OCI-LY7 (cell line): ENCODE measurements at regions not wholly inside any gene's neighbourhood (a gene's known extent, or its start where the extent isn't known, plus 50 kb on each side); places are given as distances from the start of the nearest gene placed in this dataset.

Source experiments
- BruUV-seq: library from RNA; stranded (reverse); fragments of 400-500 nt; replicated peaks from 2 replicates; lab custom pipeline; 2021; lab: Mats Ljungman, UMichigan
- CTCF ChIA-PET: fragments of 300-600 bp; sonication (Branson Sonifier 250); formaldehyde crosslinking; loops from one replicate; lab custom pipeline; 2022; ENCODE audit warnings: antibody characterized with exemption; ENCODE audit not compliant: unreplicated experiment; lab: Charles Lee
- POLR2A ChIA-PET: fragments of 300-600 bp; sonication (Branson Sonifier 250); formaldehyde crosslinking; loops from one replicate; lab custom pipeline; 2022; ENCODE audit warnings: antibody characterized with exemption; lab: Charles Lee
- DNase-seq: peaks from one replicate; pipeline ENCODE4 v3.0.0-alpha.2; 2015; ENCODE audit warnings: low spot score
- H2AFZ ChIP-seq: fragments of 200-600 bp; sonication (generic), shearing (Covaris generic); 2 replicates; pipeline ENCODE4 v1.6.1; 2014; ENCODE audit warnings: mild to moderate bottlenecking, antibody characterized with exemption, low read length, moderate library complexity
- H3K27ac ChIP-seq: fragments of 200-600 bp; sonication (generic); 2 replicates; pipeline ENCODE4 v1.5.1; 2014; ENCODE audit warnings: mixed run types, low read depth, mild to moderate bottlenecking, moderate library complexity, low read length, inconsistent platforms; ENCODE audit not compliant: poor library complexity, severe bottlenecking
- H3K36me3 ChIP-seq: fragments of 200-600 bp; sonication (generic); 2 replicates; pipeline ENCODE4 v1.6.1; 2014; ENCODE audit warnings: mild to moderate bottlenecking, antibody characterized with exemption, low read length, moderate library complexity, mixed read lengths; ENCODE audit not compliant: insufficient read depth
- H3K4me1 ChIP-seq: fragments of 200-600 bp; sonication (generic); 2 replicates; pipeline ENCODE4 v1.5.1; 2014; ENCODE audit warnings: mild to moderate bottlenecking, low read length; ENCODE audit not compliant: insufficient read depth, poor library complexity, severe bottlenecking
- H3K4me2 ChIP-seq: fragments of 200-600 bp; sonication (generic); 2 replicates; pipeline ENCODE4 v1.6.1; 2014; ENCODE audit warnings: mild to moderate bottlenecking, low read length
- H3K4me3 ChIP-seq: fragments of 200-600 bp; sonication (generic); 2 replicates; pipeline ENCODE4 v1.5.1; 2014; ENCODE audit warnings: mild to moderate bottlenecking, low read depth, low read length; ENCODE audit not compliant: poor library complexity, severe bottlenecking
- H3K79me2 ChIP-seq: fragments of 200-600 bp; sonication (generic); 2 replicates; pipeline ENCODE4 v1.6.1; 2016; ENCODE audit warnings: low read depth, mild to moderate bottlenecking, low read length, moderate library complexity, mixed read lengths; ENCODE audit not compliant: insufficient read depth
- H3K9me2 ChIP-seq: fragments of 200-600 bp; sonication (generic); 2 replicates; pipeline ENCODE4 v1.6.1; 2016; ENCODE audit warnings: mild to moderate bottlenecking, low read length, mixed read lengths; ENCODE audit not compliant: insufficient read depth
- H3K9me3 ChIP-seq: fragments of 200-600 bp; sonication (generic); 2 replicates; pipeline ENCODE4 v1.6.1; 2014; ENCODE audit warnings: mild to moderate bottlenecking, mixed run types, low read length, mixed read lengths
- H4K20me1 ChIP-seq: fragments of 200-600 bp; sonication (generic); 2 replicates; pipeline ENCODE4 v1.6.1; 2014; ENCODE audit warnings: mild to moderate bottlenecking, antibody characterized with exemption, low read length, moderate library complexity, mixed read lengths; ENCODE audit not compliant: insufficient read depth
- EZH2phosphoT487 ChIP-seq: fragments of 200-600 bp; sonication (generic); IDR thresholded peaks from 2 replicates; pipeline ENCODE4 v1.6.1; 2018; ENCODE audit warnings: low read depth, borderline replicate concordance, mild to moderate bottlenecking, mixed run types, antibody characterized with exemption, low read length, moderate library complexity, mixed read lengths
- intact Hi-C: fragments of 100-400 bp; cut with micrococcal nuclease; formaldehyde crosslinking; loops from one replicate; pipeline ENCODE4 v1.10.0; 2022; ENCODE audit not compliant: unreplicated experiment
- TF ChIP-seq, protein P1 (sequence below): fragments of 200-600 bp; sonication (generic); conservative IDR thresholded peaks from 2 replicates; pipeline ENCODE4 v1.5.1; 2014; ENCODE audit warnings: mild to moderate bottlenecking, antibody characterized with exemption, low read length, moderate library complexity, mixed read lengths

DNA sequence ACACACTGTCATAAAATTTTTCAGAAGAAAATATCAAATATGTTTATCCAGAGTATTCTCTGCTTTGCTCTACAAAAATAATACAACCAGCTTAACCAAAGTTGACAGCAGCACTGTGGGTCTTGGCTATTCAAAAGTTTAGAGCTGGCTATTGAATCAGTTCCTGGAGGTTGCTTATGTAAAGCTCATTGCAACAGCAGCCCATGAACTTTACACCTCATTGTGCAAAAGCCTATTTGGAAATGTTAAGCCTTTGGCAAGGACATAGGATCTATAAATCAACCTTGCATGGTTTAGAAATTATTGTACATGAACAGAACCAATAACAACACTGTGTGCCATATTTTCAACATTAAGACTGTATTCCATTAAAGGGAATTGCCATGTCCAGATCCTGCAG is 714.9 kb downstream of the ADGRL2 start:
- Histone ChIP-seq H2AFZ (no peak overlapping the region), H3K4me2 (no peak overlapping the region), H3K9me3 (no peaks in the 10 kb centered on the region), H3K9me2 (no peaks in the 10 kb centered on the region), H4K20me1 (no peaks in the 10 kb centered on the region), H3K4me1 (no peaks in the 10 kb centered on the region), H3K36me3 (no peaks in the 10 kb centered on the region), H3K27ac (no peak overlapping the region), H3K4me3 (no peak overlapping the region), H3K79me2 (no peaks in the 10 kb centered on the region)
- no TSS peak for BruUV-seq
- DNase-seq, result no peak
- intact Hi-C loops, result no loop called here
- ChIA-PET POLR2A (no interaction called here), CTCF (no interaction called here)
- no peak for TF ChIP-seq EZH2phosphoT487
- TF ChIP-seq, protein P1, sequence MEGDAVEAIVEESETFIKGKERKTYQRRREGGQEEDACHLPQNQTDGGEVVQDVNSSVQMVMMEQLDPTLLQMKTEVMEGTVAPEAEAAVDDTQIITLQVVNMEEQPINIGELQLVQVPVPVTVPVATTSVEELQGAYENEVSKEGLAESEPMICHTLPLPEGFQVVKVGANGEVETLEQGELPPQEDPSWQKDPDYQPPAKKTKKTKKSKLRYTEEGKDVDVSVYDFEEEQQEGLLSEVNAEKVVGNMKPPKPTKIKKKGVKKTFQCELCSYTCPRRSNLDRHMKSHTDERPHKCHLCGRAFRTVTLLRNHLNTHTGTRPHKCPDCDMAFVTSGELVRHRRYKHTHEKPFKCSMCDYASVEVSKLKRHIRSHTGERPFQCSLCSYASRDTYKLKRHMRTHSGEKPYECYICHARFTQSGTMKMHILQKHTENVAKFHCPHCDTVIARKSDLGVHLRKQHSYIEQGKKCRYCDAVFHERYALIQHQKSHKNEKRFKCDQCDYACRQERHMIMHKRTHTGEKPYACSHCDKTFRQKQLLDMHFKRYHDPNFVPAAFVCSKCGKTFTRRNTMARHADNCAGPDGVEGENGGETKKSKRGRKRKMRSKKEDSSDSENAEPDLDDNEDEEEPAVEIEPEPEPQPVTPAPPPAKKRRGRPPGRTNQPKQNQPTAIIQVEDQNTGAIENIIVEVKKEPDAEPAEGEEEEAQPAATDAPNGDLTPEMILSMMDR, result no peak

DNA sequence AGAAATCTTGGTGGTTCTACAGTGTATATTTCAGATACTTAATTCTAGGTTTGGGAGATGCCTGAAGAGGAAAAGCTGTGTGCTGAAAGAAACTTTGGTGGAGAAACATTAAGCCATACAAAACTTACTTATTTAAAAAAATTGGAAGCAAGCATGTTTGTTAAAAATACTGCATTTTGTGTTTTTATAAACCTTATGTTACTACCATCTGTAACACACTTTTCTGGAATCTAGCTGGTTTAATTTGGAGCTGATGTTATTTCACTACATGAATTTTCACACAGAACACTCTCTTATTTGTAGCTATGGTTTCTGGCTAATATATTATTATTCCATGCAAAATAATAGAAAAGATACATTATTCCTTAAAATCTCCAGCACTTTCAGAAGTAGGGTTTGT is 710.7 kb downstream of the ADGRL2 start:
- H3K4me2 ChIP-seq, result no peak overlapping the region
- no TSS peak for BruUV-seq
- CTCF ChIA-PET, result interaction anchor here (0.5 kb wide), 1 partner anchor 209 kb away, joined by 3 read pairs; no protein-coding TSS in a partner anchor

DNA sequence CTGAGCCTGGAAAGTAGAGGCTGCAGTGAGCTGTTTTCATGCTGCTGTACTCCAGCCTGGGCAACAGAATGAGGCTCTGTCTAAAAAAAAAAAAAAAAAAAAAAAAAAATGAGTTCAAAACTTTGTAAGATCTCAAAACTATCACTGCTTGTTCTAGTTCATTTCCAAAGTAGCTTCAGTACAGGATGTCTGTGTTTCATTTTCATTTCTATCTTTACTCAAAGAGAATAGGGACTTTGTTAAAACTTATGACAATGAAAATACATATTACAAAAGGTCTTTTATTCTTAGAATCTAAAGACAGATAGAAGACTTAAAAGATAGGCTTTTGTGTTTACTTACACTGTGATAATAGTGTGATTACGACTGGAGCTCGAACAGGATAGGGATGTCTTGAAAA is 709.7 kb downstream of the ADGRL2 start:
- Histone ChIP-seq H4K20me1 (no peaks in the 10 kb centered on the region), H3K36me3 (no peaks in the 10 kb centered on the region), H3K4me1 (no peaks in the 10 kb centered on the region), H3K4me3 (no peak overlapping the region), H3K4me2 (no peak overlapping the region), H3K27ac (no peak overlapping the region), H3K79me2 (no peaks in the 10 kb centered on the region; the same call in 1 of the 2 replicates), H3K9me2 (no peaks in the 10 kb centered on the region), H3K9me3 (no peaks in the 10 kb centered on the region), H2AFZ (no peak overlapping the region)
- ChIA-PET CTCF (no interaction called here), POLR2A (interaction anchor here (0.6 to 0.7 kb wide), 2 partner anchors 1000 to 1143 kb away, joined by 3 read pairs; no protein-coding TSS in a partner anchor)
- BruUV-seq, result no TSS peak
- intact Hi-C loops, result no loop called here
- DNase-seq, result no peak
- TF ChIP-seq, protein P1, result no peak
- TF ChIP-seq EZH2phosphoT487, result no peak

More for the DNA sequence above, 710.7 kb downstream of the ADGRL2 start:
- Histone ChIP-seq H3K27ac (no peak overlapping the region), H3K36me3 (no peaks in the 10 kb centered on the region), H2AFZ (no peak overlapping the region), H3K9me2 (no peaks in the 10 kb centered on the region), H3K79me2 (no peaks in the 10 kb centered on the region; the same call in 1 of the 2 replicates), H3K4me1 (no peaks in the 10 kb centered on the region), H4K20me1 (no peaks in the 10 kb centered on the region), H3K9me3 (no peaks in the 10 kb centered on the region), H3K4me3 (no peak overlapping the region)
- intact Hi-C loops, result no loop called here
- TF ChIP-seq EZH2phosphoT487, result no peak
- TF ChIP-seq, protein P1, result no peak
- POLR2A ChIA-PET, result interaction anchor here (0.5 to 0.7 kb wide), 3 partner anchors 485 to 836 kb away, joined by 3 to 4 read pairs (median 3); no protein-coding TSS in a partner anchor
- no peak for DNase-seq
